Ishikawa (cell line): ENCODE measurements at regions not wholly inside any gene's neighbourhood (a gene's known extent, or its start where the extent isn't known, plus 50 kb on each side); places are given as distances from the start of the nearest gene placed in this dataset.

Experiments
- CEBPB ChIP-seq: IDR thresholded peaks from 2 replicates; pipeline ENCODE4 v1.6.1; 2012
- CREB1 ChIP-seq: IDR thresholded peaks from 2 replicates; pipeline ENCODE4 v1.6.1; 2012; ENCODE audit warnings: low read depth
- EGR1 ChIP-seq: IDR thresholded peaks from 2 replicates; pipeline ENCODE4 v1.6.1; 2012
- EP300 ChIP-seq: IDR thresholded peaks from 2 replicates; pipeline ENCODE4 v1.6.1; 2012; ENCODE audit warnings: borderline replicate concordance
- FOXM1 ChIP-seq: IDR thresholded peaks from 2 replicates; pipeline ENCODE4 v1.6.1; 2012; ENCODE audit warnings: low read depth, borderline replicate concordance
- MAX ChIP-seq: IDR thresholded peaks from 2 replicates; pipeline ENCODE4 v1.6.1; 2012
- NFIC ChIP-seq: IDR thresholded peaks from 2 replicates; pipeline ENCODE4 v1.6.1; 2012
- RAD21 ChIP-seq: IDR thresholded peaks from 2 replicates; pipeline ENCODE4 v1.6.1; 2012; ENCODE audit warnings: low read depth
- REST ChIP-seq: IDR thresholded peaks from 2 replicates; pipeline ENCODE4 v1.6.1; 2012; ENCODE audit warnings: low read depth, mild to moderate bottlenecking
- TAF1 ChIP-seq: IDR thresholded peaks from 2 replicates; pipeline ENCODE4 v1.6.1; 2012; ENCODE audit warnings: low read depth, mild to moderate bottlenecking
- TCF12 ChIP-seq: IDR thresholded peaks from 2 replicates; pipeline ENCODE4 v1.6.1; 2012; ENCODE audit warnings: low read depth
- TEAD4 ChIP-seq: IDR thresholded peaks from 2 replicates; pipeline ENCODE4 v1.6.1; 2012
- USF1 ChIP-seq: IDR thresholded peaks from 2 replicates; pipeline ENCODE4 v1.6.1; 2012
- YY1 ChIP-seq: IDR thresholded peaks from 2 replicates; pipeline ENCODE4 v1.6.1; 2012; ENCODE audit warnings: low read depth
- ZBTB7A ChIP-seq: IDR thresholded peaks from 2 replicates; pipeline ENCODE4 v1.6.1; 2012; ENCODE audit warnings: low read depth

GRCh38 chr3:31373681-31374080 is 159.0 kb upstream of the STT3B start:
- TF ChIP-seq NFIC (no peak), USF1 (no peak), EP300 (no peak), TAF1 (no peak)

GRCh38 chr3:31377045-31377642 is 155.6 kb upstream of the STT3B start:
- no peak for TF ChIP-seq EP300
- no peak for TF ChIP-seq ZBTB7A
- no peak for TF ChIP-seq CREB1
- TF ChIP-seq REST: no peak

- TF ChIP-seq REST (no peak), EP300 (no peak), CREB1 (no peak), EGR1 (no peak)
Observed at GRCh38 chr3:31378231-31378630, 154.5 kb upstream of the STT3B start.

- TF ChIP-seq USF1 (no peak), FOXM1 (no peak), MAX (no peak), CEBPB (no peak), ZBTB7A (no peak), EGR1 (no peak), NFIC (no peak), CREB1 (no peak), RAD21 (no peak), TCF12 (no peak), TEAD4 (no peak), REST (no peak), EP300 (no peak), YY1 (no peak), TAF1 (no peak)
Observed at GRCh38 chr3:31379598-31379997, 153.1 kb upstream of the STT3B start.

GRCh38 chr3:31382856-31383255 is 149.9 kb upstream of the STT3B start:
- TF ChIP-seq CEBPB: no peak
- TF ChIP-seq NFIC: no peak
- no peak for TF ChIP-seq USF1
- no peak for TF ChIP-seq REST
- TF ChIP-seq TCF12: no peak
- TF ChIP-seq FOXM1: no peak
- no peak for TF ChIP-seq EP300
- no peak for TF ChIP-seq EGR1
- no peak for TF ChIP-seq CREB1
- no peak for TF ChIP-seq TAF1
- no peak for TF ChIP-seq RAD21
